PC-9 (cell line): ENCODE measurements at regions not wholly inside any gene's neighbourhood (a gene's known extent, or its start where the extent isn't known, plus 50 kb on each side); places are given as distances from the start of the nearest gene placed in this dataset.

ENCODE experiments used
- BruUV-seq: library from RNA; stranded (reverse); fragments of 400-500 nt; replicated peaks from 2 replicates; lab custom pipeline; 2021; lab: Mats Ljungman, UMichigan
- CTCF ChIA-PET: fragments of 300-600 bp; sonication (Branson Sonifier 250); formaldehyde crosslinking; loops from one replicate; lab custom pipeline; 2022; ENCODE audit warnings: antibody characterized with exemption; lab: Charles Lee
- POLR2A ChIA-PET: fragments of 300-600 bp; sonication (Branson Sonifier 250); formaldehyde crosslinking; loops from one replicate; lab custom pipeline; 2022; ENCODE audit warnings: antibody characterized with exemption; ENCODE audit not compliant: unreplicated experiment; lab: Charles Lee
- DNase-seq, 2 experiments: peaks; one replicate each; pipeline versions ENCODE4 v3.0.0 to v3.0.0-alpha.2; 2015 to 2022; ENCODE audit warnings: mixed read lengths in 1 of 2
- H2AFZ ChIP-seq: fragments of 200-600 bp; sonication (generic); 2 replicates; pipeline ENCODE4 v1.8.1; 2017; ENCODE audit warnings: antibody characterized with exemption
- H3F3A ChIP-seq: fragments of 200-600 bp; sonication (generic); 2 replicates; pipeline ENCODE4 v1.8.1; 2017; ENCODE audit warnings: antibody characterized with exemption, mild to moderate bottlenecking, low read depth; ENCODE audit not compliant: insufficient read depth
- H3K27ac ChIP-seq: fragments of 200-600 bp; sonication (generic); 2 replicates; pipeline ENCODE4 v1.6.1; 2016; ENCODE audit warnings: mixed run types
- H3K27me3 ChIP-seq: fragments of 200-600 bp; sonication (generic); 2 replicates; pipeline ENCODE4 v1.6.1; 2016; ENCODE audit warnings: low read depth, mixed run types; ENCODE audit not compliant: insufficient read depth
- H3K36me3 ChIP-seq: fragments of 200-600 bp; sonication (generic); 2 replicates; pipeline ENCODE4 v1.6.1; 2016; ENCODE audit warnings: low read depth, mixed run types
- H3K4me1 ChIP-seq: fragments of 200-600 bp; sonication (generic); replicated peaks from 2 replicates; pipeline ENCODE4 v1.6.1; 2016; ENCODE audit warnings: mixed run types; ENCODE audit not compliant: insufficient read depth
- H3K4me2 ChIP-seq: fragments of 200-600 bp; sonication (generic); 2 replicates; pipeline ENCODE4 v1.6.1; 2017; ENCODE audit warnings: mixed run types
- H3K4me3 ChIP-seq: fragments of 200-600 bp; sonication (generic); 2 replicates; pipeline ENCODE4 v1.6.1; 2016; ENCODE audit warnings: mixed run types
- H3K79me2 ChIP-seq: fragments of 200-600 bp; sonication (generic); 2 replicates; pipeline ENCODE4 v1.6.1; 2017; ENCODE audit warnings: low read depth, mixed run types
- H3K9me2 ChIP-seq: fragments of 200-600 bp; sonication (generic); 2 replicates; pipeline ENCODE4 v1.8.1; 2017; ENCODE audit warnings: mild to moderate bottlenecking; ENCODE audit not compliant: insufficient read depth
- H3K9me3 ChIP-seq: fragments of 200-600 bp; sonication (generic); 2 replicates; pipeline ENCODE4 v1.8.1; 2016; ENCODE audit warnings: low read depth; ENCODE audit not compliant: insufficient read depth
- H4K20me1 ChIP-seq: fragments of 200-600 bp; sonication (generic); 2 replicates; pipeline ENCODE4 v1.8.1; 2017; ENCODE audit not compliant: insufficient read depth
- EZH2 ChIP-seq: fragments of 200-600 bp; sonication (generic); IDR thresholded peaks from 2 replicates; pipeline ENCODE4 v1.8.0; 2017; ENCODE audit warnings: antibody characterized with exemption, low read depth
- intact Hi-C: fragments of 100-400 bp; cut with micrococcal nuclease; formaldehyde crosslinking; loops from one replicate; pipeline ENCODE4 v1.10.0; 2022; ENCODE audit not compliant: unreplicated experiment
- TF ChIP-seq, protein P1 (sequence below): fragments of 200-600 bp; sonication (generic); conservative IDR thresholded peaks from 2 replicates; pipeline ENCODE4 v1.6.1; 2017; ENCODE audit warnings: mixed run types, antibody characterized with exemption, mild to moderate bottlenecking, moderate library complexity

DNA sequence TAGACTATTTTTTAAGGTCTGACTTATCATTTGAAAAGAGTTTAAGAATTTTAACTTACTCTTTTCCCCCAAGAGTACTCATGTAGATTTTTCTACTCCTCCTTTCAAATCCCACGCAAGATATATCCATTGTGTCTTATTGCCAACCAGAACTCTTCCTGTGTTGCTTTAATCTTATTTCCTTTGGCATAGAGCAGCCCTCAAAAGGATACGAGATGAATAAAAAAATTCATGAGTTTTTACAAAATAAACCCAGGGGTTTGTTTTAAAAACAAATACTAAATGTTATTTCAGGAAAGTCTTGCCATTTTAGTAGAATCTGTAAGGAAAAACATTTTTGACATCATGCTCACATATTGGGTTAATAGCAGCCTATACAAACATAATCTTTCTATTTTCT lies 543.2 kb upstream of the CXADR start:
- Histone ChIP-seq H3K9me2 (no peaks in the 10 kb centered on the region), H3K27ac (no peak overlapping the region), H3K4me2 (no peak overlapping the region), H3K36me3 (no peaks in the 10 kb centered on the region), H3K79me2 (no peaks in the 10 kb centered on the region), H3K4me3 (no peak overlapping the region), H2AFZ (no peak overlapping the region), H3K4me1 (no peaks in the 10 kb centered on the region), H4K20me1 (no peaks in the 10 kb centered on the region), H3F3A (no peaks in the 10 kb centered on the region), H3K27me3 (no peaks in the 10 kb centered on the region), H3K9me3 (no peaks in the 10 kb centered on the region)
- DNase-seq: no peak
- intact Hi-C loops: no loop called here
- CTCF ChIA-PET: no interaction called here
- POLR2A ChIA-PET: no interaction called here
- BruUV-seq: no TSS peak
- TF ChIP-seq EZH2: no peak
- TF ChIP-seq, protein P1, sequence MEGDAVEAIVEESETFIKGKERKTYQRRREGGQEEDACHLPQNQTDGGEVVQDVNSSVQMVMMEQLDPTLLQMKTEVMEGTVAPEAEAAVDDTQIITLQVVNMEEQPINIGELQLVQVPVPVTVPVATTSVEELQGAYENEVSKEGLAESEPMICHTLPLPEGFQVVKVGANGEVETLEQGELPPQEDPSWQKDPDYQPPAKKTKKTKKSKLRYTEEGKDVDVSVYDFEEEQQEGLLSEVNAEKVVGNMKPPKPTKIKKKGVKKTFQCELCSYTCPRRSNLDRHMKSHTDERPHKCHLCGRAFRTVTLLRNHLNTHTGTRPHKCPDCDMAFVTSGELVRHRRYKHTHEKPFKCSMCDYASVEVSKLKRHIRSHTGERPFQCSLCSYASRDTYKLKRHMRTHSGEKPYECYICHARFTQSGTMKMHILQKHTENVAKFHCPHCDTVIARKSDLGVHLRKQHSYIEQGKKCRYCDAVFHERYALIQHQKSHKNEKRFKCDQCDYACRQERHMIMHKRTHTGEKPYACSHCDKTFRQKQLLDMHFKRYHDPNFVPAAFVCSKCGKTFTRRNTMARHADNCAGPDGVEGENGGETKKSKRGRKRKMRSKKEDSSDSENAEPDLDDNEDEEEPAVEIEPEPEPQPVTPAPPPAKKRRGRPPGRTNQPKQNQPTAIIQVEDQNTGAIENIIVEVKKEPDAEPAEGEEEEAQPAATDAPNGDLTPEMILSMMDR: no peak

DNA sequence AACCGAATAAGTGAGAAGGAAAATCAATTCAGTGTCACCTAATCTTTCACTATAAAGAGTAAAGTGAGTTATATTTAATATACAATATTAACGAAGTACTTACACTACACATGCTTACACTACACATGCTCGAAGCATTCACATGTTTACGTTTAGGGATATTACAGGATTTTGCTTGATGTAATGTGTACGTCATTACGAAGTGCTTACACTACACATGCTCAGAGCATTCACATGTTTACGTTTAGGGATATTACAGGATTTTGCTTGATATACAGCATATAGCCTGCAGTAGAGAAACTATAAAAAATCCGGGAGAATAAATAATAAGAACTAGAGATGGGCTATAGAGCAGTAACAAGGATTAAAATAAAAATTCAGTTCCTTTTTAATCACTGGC lies 538.8 kb upstream of the CXADR start:
- no peaks in the 10 kb centered on the region for H3K4me1 ChIP-seq
- H3K27me3 ChIP-seq: no peaks in the 10 kb centered on the region
- ChIA-PET CTCF (no interaction called here), POLR2A (no interaction called here)
- intact Hi-C loops: no loop called here
- no peak for DNase-seq
- H2AFZ ChIP-seq: no peak overlapping the region
- H3K4me2 ChIP-seq: no peak overlapping the region
- H3K79me2 ChIP-seq: no peaks in the 10 kb centered on the region
- no peak overlapping the region for H3K27ac ChIP-seq
- H4K20me1 ChIP-seq: no peaks in the 10 kb centered on the region
- BruUV-seq: no TSS peak
- H3K9me2 ChIP-seq: no peaks in the 10 kb centered on the region
- no peak overlapping the region for H3K4me3 ChIP-seq
- H3K9me3 ChIP-seq: no peaks in the 10 kb centered on the region
- no peaks in the 10 kb centered on the region for H3K36me3 ChIP-seq
- TF ChIP-seq, protein P1: no peak
- TF ChIP-seq EZH2: no peak
- H3F3A ChIP-seq: no peaks in the 10 kb centered on the region

DNA sequence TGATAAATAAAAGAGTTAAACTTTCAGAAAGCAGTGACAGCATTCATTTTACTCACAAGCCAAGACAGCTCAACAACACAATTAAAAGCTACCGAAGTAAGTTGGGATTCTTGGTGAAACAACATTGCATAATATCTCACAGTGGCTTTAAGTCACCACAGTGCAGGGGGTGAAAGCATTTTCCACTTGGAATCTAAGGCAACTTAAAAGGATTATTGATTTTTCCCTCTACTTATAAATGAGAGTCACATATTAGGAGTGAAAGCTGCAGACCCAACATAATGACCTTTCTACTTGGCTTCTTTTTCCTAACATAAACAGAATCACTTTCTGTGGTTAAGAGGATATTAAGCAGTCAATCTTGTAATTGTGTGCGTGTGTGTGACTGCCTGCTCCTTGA lies 536.6 kb upstream of the CXADR start:
- Histone ChIP-seq H3K27me3 (no peaks in the 10 kb centered on the region), H3K36me3 (no peaks in the 10 kb centered on the region), H2AFZ (no peak overlapping the region), H3K9me3 (no peaks in the 10 kb centered on the region), H3K27ac (no peak overlapping the region), H4K20me1 (no peaks in the 10 kb centered on the region), H3K79me2 (no peaks in the 10 kb centered on the region), H3K4me2 (no peak overlapping the region), H3K4me1 (no peaks in the 10 kb centered on the region), H3K9me2 (no peaks in the 10 kb centered on the region), H3F3A (no peaks in the 10 kb centered on the region), H3K4me3 (no peak overlapping the region)
- ChIA-PET CTCF (no interaction called here), POLR2A (no interaction called here)
- BruUV-seq: no TSS peak
- DNase-seq: no peak
- intact Hi-C loops: no loop called here
- TF ChIP-seq, protein P1: no peak
- TF ChIP-seq EZH2: no peak
